ENCODE measurements at regions not wholly inside any gene's neighbourhood (a gene's known extent, or its start where the extent isn't known, plus 50 kb on each side); places are given as distances from the start of the nearest gene placed in this dataset.
"Not testable (repeated sequence)": the region's sequence is repeated elsewhere in the genome, so short reads cannot be mapped to it uniquely, and the experiment has no call there.

DNA sequence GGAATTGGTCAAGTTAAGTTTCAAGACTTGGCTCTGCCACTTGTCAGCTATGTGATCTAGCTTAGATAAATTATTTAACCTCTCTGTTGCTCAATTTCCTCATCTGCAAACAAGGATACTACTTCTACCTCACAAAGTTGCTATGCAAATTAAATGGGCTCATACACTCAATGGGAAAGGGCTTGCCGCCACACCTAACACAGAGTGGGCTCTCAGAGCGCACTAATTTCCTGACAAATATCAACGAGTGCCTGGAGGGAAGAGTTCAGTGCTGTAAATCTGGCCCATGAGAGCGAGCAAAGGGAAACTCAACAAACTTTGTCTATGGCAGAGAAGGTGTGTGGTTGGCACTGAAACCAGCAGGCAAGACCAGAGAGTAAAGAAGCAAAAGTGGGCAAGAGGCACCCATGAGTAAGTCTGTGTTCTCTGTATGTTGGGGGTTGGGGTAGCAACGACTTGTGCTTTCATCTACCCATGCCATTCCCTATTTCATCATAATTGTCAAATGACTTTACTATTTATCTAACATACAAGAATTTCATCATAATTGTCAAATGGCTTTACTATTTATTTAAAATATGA, 60.7 kb upstream of the PHF21A start:
- peak; percentile 7 for DNase-seq (ENCODE audit: low read depth)

DNA sequence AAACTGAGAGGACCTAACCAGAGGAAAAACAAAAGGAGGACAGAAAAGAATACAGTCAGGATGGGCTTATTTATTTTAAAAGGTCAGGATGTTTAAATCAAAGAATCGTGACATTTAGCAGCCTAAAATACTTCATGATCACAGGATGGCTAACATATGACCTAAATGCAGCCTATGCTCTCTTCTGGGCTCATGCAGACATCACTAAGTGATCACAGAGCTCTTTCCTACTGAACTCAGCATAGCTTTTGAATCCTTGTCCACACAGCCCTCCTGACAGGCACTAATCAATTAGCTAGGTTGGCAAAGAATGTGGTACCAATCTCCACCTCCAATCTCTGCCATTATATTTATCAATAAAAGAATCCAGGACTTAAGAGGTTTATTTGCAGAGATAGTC, 60.1 kb upstream of the PHF21A start:
- no peak for DNase-seq (ENCODE audit: low read depth)

GRCh38 chr11:46180736-46181135, 59.5 kb upstream of the PHF21A start:
- DNase-seq (ENCODE audit: low read depth) = no peak

DNA sequence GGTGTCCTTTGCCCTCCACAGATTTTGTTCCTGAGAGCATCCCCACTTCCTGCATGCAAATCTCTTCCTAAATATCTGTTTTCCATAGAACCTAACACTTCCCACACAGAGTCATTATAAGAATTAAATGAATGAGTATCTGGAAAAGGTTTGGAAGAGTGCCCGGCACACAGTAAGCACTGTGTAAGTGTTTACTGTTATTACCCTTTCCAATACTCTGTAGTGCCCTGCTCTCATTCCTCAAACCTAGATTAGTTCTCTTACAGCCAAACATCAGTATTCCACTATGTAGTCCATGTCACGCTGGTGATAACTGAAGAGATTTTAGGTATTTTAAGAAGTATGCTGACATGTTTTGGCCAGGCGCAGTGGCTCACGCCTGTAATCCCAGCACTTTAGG, 57.3 kb upstream of the PHF21A start:
- DNase-seq (ENCODE audit: low read depth) = no peak

- no peak for DNase-seq (ENCODE audit: low read depth)
These were observed 55.2 kb upstream of the PHF21A start for GRCh38 chr11:46176421-46176820.

GRCh38 chr11:46175401-46176002, 54.2 kb upstream of the PHF21A start:
- DNase-seq (ENCODE audit: low read depth) = no peak

DNA sequence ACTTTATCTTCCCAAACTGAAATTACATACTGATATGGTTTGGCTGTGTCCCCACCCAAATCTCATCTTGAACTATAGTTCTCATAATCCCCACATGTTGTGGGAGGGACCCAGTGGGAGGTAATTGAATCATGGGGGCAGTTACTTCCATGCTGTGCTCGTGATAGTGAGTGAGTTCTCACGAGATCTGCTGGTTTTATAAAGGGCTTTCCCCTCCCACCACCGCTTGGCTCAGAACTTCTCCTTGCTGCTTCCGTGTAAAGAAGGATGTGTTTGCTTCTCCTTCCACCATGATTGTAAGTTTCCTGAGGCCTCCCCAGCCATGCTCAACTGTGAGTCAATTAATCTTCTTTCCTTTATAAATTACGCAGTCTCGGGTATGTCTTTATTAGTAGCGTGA, 50.4 kb upstream of the PHF21A start:
- not testable (repeated sequence) for DNase-seq (ENCODE audit: low read depth)
